Activated B cell treated with CpG ODN at 0.5 μM for 24 hours (primary cell): ENCODE measurements at regions not wholly inside any gene's neighbourhood (a gene's known extent, or its start where the extent isn't known, plus 50 kb on each side); places are given as distances from the start of the nearest gene placed in this dataset.

Experiments used
- ATAC-seq: fragments of 200-7000 bp; cut with Tn5 transposase; one replicate; pipeline ENCODE4 v1.10.0; 2021; ENCODE audit warnings: low read depth, mild to moderate bottlenecking, moderate library complexity
- CTCF ChIA-PET: fragments of 350-600 bp; sonication (Branson Sonifier 250); formaldehyde crosslinking; loops from one replicate; lab custom pipeline; 2021; ENCODE audit warnings: antibody characterized with exemption; lab: Charles Lee
- POLR2A ChIA-PET: fragments of 350-600 bp; sonication (Branson Sonifier 250); formaldehyde crosslinking; loops from one replicate; lab custom pipeline; 2021; ENCODE audit warnings: antibody characterized with exemption; lab: Charles Lee
- DNase-seq: peaks from one replicate; pipeline ENCODE4 v3.0.0; 2022
- H3K27ac Mint-ChIP-seq: one replicate; pipeline ENCODE4 v1.8.0; 2020; ENCODE audit warnings: mixed read lengths
- H3K27me3 Mint-ChIP-seq: one replicate; pipeline ENCODE4 v1.8.0; 2021; ENCODE audit warnings: mixed read lengths
- H3K36me3 Mint-ChIP-seq: one replicate; pipeline ENCODE4 v1.8.0; 2021; ENCODE audit warnings: low read depth, mixed read lengths
- H3K4me1 Mint-ChIP-seq: one replicate; pipeline ENCODE4 v1.8.0; 2021; ENCODE audit warnings: mixed read lengths
- H3K4me3 Mint-ChIP-seq: one replicate; pipeline ENCODE4 v1.8.0; 2020; ENCODE audit warnings: mild to moderate bottlenecking, mixed read lengths
- H3K9me3 Mint-ChIP-seq: one replicate; pipeline ENCODE4 v1.8.0; 2020; ENCODE audit warnings: mixed read lengths
- CTCF ChIP-seq: fragments of 200-600 bp; IDR thresholded peaks from one replicate; pipeline ENCODE4 v1.8.0; 2022; ENCODE audit warnings: antibody characterized with exemption, mild to moderate bottlenecking
- intact Hi-C: fragments of 100-400 bp; cut with micrococcal nuclease; formaldehyde crosslinking; loops from one replicate; pipeline ENCODE4 v1.15.1; 2024

- Mint-ChIP-seq H3K27ac (no peak overlapping the region), H3K4me3 (no peak overlapping the region), H3K4me1 (peaks cover 4% of the 10 kb centered on the region), H3K9me3 (no peaks in the 10 kb centered on the region), H3K27me3 (peaks cover 22% of the 10 kb centered on the region), H3K36me3 (no peaks in the 10 kb centered on the region)
- CTCF ChIA-PET, result no interaction called here
- TF ChIP-seq CTCF, result no peak
- DNase-seq, result no peak
- POLR2A ChIA-PET, result no interaction called here
- intact Hi-C loops, result no loop called here
- ATAC-seq, result no peak
Measured at GRCh38 chr16:48052731-48053417, 102.9 kb downstream of the ABCC12 start.

DNA sequence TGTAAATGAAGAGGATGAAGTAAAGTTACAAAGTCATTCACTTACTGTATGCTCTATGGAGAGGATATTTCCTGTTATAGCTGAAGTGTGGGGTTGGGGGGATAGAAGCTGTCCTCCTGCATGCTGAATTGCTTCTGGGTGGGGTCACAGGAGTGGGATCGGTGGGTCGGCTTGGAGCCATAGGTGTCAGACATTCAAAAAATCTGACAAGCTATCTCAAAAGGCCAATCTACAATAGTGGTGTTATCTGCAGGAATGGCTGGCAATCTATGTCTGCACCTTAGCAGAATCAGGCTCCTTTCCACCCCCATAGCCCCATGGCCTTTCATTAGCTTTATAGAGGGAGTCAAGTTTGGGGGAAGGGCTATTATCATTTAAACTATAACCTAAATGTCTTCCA, 104.9 kb downstream of the ABCC12 start:
- Mint-ChIP-seq H3K36me3 (no peaks in the 10 kb centered on the region), H3K27me3 (peaks cover 22% of the 10 kb centered on the region), H3K27ac (no peak overlapping the region), H3K4me3 (no peak overlapping the region), H3K4me1 (peaks cover 4% of the 10 kb centered on the region), H3K9me3 (no peaks in the 10 kb centered on the region)
- ChIA-PET CTCF (no interaction called here), POLR2A (no interaction called here)
- intact Hi-C loops, result no loop called here
- ATAC-seq, result no peak
- no peak for DNase-seq
- no peak for TF ChIP-seq CTCF

- no peaks in the 10 kb centered on the region for H3K4me1 Mint-ChIP-seq
- no peak for TF ChIP-seq CTCF
- H3K36me3 Mint-ChIP-seq, result no peaks in the 10 kb centered on the region
- no peak overlapping the region for H3K4me3 Mint-ChIP-seq
- no peak for ATAC-seq
- no peak overlapping the region for H3K27ac Mint-ChIP-seq
- ChIA-PET POLR2A (no interaction called here), CTCF (no interaction called here)
- no peak for DNase-seq
- H3K27me3 Mint-ChIP-seq, result peaks cover 19% of the 10 kb centered on the region
- intact Hi-C loops, result no loop called here
- H3K9me3 Mint-ChIP-seq, result no peaks in the 10 kb centered on the region
Measured at GRCh38 chr16:48049847-48050246, 105.9 kb downstream of the ABCC12 start.

DNA sequence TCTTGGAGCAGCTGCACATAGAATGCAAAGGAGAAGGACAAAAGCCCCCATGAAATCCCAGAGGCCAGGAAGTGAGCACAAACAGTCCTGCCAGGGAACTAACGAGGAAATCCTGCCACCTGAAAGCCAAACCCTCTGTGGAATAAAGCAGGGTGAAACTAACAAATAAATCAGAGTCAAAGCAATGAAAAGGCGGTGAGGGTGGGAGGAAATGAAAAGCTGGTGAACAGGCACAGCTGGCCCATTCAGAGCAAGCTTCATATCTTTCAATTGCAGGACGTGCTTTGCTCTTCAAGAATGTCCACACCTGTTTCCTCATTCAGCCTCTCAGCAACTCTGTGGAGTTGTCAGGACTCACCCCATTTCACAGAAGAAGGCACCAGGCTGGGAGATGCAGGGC, 108.1 kb downstream of the ABCC12 start:
- intact Hi-C loops, result no loop called here
- CTCF ChIA-PET, result no interaction called here
- Mint-ChIP-seq H3K4me1 (no peaks in the 10 kb centered on the region), H3K36me3 (no peaks in the 10 kb centered on the region), H3K27me3 (peaks cover 16% of the 10 kb centered on the region), H3K27ac (no peak overlapping the region), H3K9me3 (no peaks in the 10 kb centered on the region), H3K4me3 (no peak overlapping the region)
- ATAC-seq, result no peak
- POLR2A ChIA-PET, result no interaction called here
- no peak for DNase-seq
- no peak for TF ChIP-seq CTCF

GRCh38 chr16:48047241-48047640, 108.6 kb downstream of the ABCC12 start:
- Mint-ChIP-seq H3K9me3 (no peaks in the 10 kb centered on the region), H3K36me3 (no peaks in the 10 kb centered on the region), H3K4me1 (no peaks in the 10 kb centered on the region), H3K4me3 (no peak overlapping the region), H3K27me3 (peaks cover 16% of the 10 kb centered on the region), H3K27ac (no peak overlapping the region)
- CTCF ChIA-PET, result no interaction called here
- intact Hi-C loops, result no loop called here
- no peak for TF ChIP-seq CTCF
- ATAC-seq (no peak), DNase-seq (no peak)
- POLR2A ChIA-PET, result no interaction called here
